ENCODE measurements at regions not wholly inside any gene's neighbourhood (a gene's known extent, or its start where the extent isn't known, plus 50 kb on each side); places are given as distances from the start of the nearest gene placed in this dataset.
"Not testable (repeated sequence)": the region's sequence is repeated elsewhere in the genome, so short reads cannot be mapped to it uniquely, and the experiment has no call there.

GRCh38 chr5:67639313-67639712, 442.7 kb upstream of the CD180 start:
- Histone ChIP-seq H3K9me3 (ENCODE audit: control insufficient read depth, low read depth, low read length) (no peaks in the 10 kb centered on the region), H3K36me3 (ENCODE audit: control insufficient read depth, insufficient read depth, low read length) (no peaks in the 10 kb centered on the region), H3K4me3 (ENCODE audit: low read length) (no peak overlapping the region), H3K27me3 (ENCODE audit: control insufficient read depth, insufficient read depth, low read length) (no peaks in the 10 kb centered on the region), H3K4me1 (ENCODE audit: control insufficient read depth, insufficient read depth, low read length) (no peaks in the 10 kb centered on the region), H3K27ac (ENCODE audit: low read length) (no peak overlapping the region)
- no peak for DNase-seq
- WGBS (ENCODE audit: insufficient coverage, low lambda C conversion rate): no CpG with 5 or more reads among the region's 3 CpGs

GRCh38 chr5:67636850-67637524, 440.4 kb upstream of the CD180 start:
- Histone ChIP-seq H3K4me3 (ENCODE audit: low read length) (no peak overlapping the region), H3K27me3 (ENCODE audit: control insufficient read depth, insufficient read depth, low read length) (no peaks in the 10 kb centered on the region)
- no CpG with 5 or more reads among the region's 3 CpGs for WGBS (ENCODE audit: insufficient coverage, low lambda C conversion rate)

GRCh38 chr5:67636091-67636490, 439.5 kb upstream of the CD180 start:
- WGBS (ENCODE audit: insufficient coverage, low lambda C conversion rate): no CpG with 5 or more reads among the region's 1 CpG
- no peak for DNase-seq
- no peak overlapping the region for H3K27ac ChIP-seq (ENCODE audit: low read length)

More at GRCh38 chr5:67636850-67637524, 440.4 kb upstream of the CD180 start:
- no peak for DNase-seq
- Histone ChIP-seq H3K9me3 (ENCODE audit: control insufficient read depth, low read depth, low read length) (peaks cover 2% of the 10 kb centered on the region), H3K27ac (ENCODE audit: low read length) (no peak overlapping the region), H3K4me1 (ENCODE audit: control insufficient read depth, insufficient read depth, low read length) (no peaks in the 10 kb centered on the region), H3K36me3 (ENCODE audit: control insufficient read depth, insufficient read depth, low read length) (no peaks in the 10 kb centered on the region)

GRCh38 chr5:67627079-67627478, 430.5 kb upstream of the CD180 start:
- not testable (repeated sequence) for H3K36me3 ChIP-seq (ENCODE audit: control insufficient read depth, insufficient read depth, low read length); H3K9me3 ChIP-seq (ENCODE audit: control insufficient read depth, low read depth, low read length); H3K27ac ChIP-seq (ENCODE audit: low read length); H3K4me1 ChIP-seq (ENCODE audit: control insufficient read depth, insufficient read depth, low read length); H3K4me3 ChIP-seq (ENCODE audit: low read length); DNase-seq; H3K27me3 ChIP-seq (ENCODE audit: control insufficient read depth, insufficient read depth, low read length)

More at GRCh38 chr5:67636091-67636490, 439.5 kb upstream of the CD180 start:
- peaks cover 2% of the 10 kb centered on the region for H3K9me3 ChIP-seq (ENCODE audit: control insufficient read depth, low read depth, low read length)
- H3K4me3 ChIP-seq (ENCODE audit: low read length): no peak overlapping the region
- no peaks in the 10 kb centered on the region for H3K4me1 ChIP-seq (ENCODE audit: control insufficient read depth, insufficient read depth, low read length)
- no peaks in the 10 kb centered on the region for H3K27me3 ChIP-seq (ENCODE audit: control insufficient read depth, insufficient read depth, low read length)
- H3K36me3 ChIP-seq (ENCODE audit: control insufficient read depth, insufficient read depth, low read length): no peaks in the 10 kb centered on the region

- Histone ChIP-seq H3K4me3 (ENCODE audit: low read length) (no peak overlapping the region), H3K27me3 (ENCODE audit: control insufficient read depth, insufficient read depth, low read length) (no peaks in the 10 kb centered on the region), H3K27ac (ENCODE audit: low read length) (no peak overlapping the region), H3K9me3 (ENCODE audit: control insufficient read depth, low read depth, low read length) (no peaks in the 10 kb centered on the region), H3K36me3 (ENCODE audit: control insufficient read depth, insufficient read depth, low read length) (no peaks in the 10 kb centered on the region), H3K4me1 (ENCODE audit: control insufficient read depth, insufficient read depth, low read length) (peaks cover 5% of the 10 kb centered on the region)
- no peak for DNase-seq
- WGBS (ENCODE audit: insufficient coverage, low lambda C conversion rate): 67% methylated on average over 1 of the region's 1 CpG
Observed at GRCh38 chr5:67623078-67623477, 426.5 kb upstream of the CD180 start.

- Histone ChIP-seq H3K4me3 (ENCODE audit: low read length) (no peak overlapping the region), H3K27me3 (ENCODE audit: control insufficient read depth, insufficient read depth, low read length) (no peaks in the 10 kb centered on the region), H3K27ac (ENCODE audit: low read length) (peak overlapping the region; percentile 22), H3K36me3 (ENCODE audit: control insufficient read depth, insufficient read depth, low read length) (no peaks in the 10 kb centered on the region), H3K9me3 (ENCODE audit: control insufficient read depth, low read depth, low read length) (no peaks in the 10 kb centered on the region), H3K4me1 (ENCODE audit: control insufficient read depth, insufficient read depth, low read length) (peaks cover 5% of the 10 kb centered on the region)
- WGBS (ENCODE audit: insufficient coverage, low lambda C conversion rate): 58% methylated on average over 4 of the region's 11 CpGs
- peak in 1 of 2 donors; percentile 58 for DNase-seq
Observed at GRCh38 chr5:67620424-67621397, 424.1 kb upstream of the CD180 start.

GRCh38 chr5:67619636-67620035, 423.0 kb upstream of the CD180 start:
- no CpG with 5 or more reads among the region's 4 CpGs for WGBS (ENCODE audit: insufficient coverage, low lambda C conversion rate)
- H3K36me3 ChIP-seq (ENCODE audit: control insufficient read depth, insufficient read depth, low read length): no peaks in the 10 kb centered on the region
- no peak overlapping the region for H3K4me3 ChIP-seq (ENCODE audit: low read length)
- DNase-seq: no peak
- H3K9me3 ChIP-seq (ENCODE audit: control insufficient read depth, low read depth, low read length): no peaks in the 10 kb centered on the region
- H3K4me1 ChIP-seq (ENCODE audit: control insufficient read depth, insufficient read depth, low read length): peaks cover 5% of the 10 kb centered on the region
- H3K27ac ChIP-seq (ENCODE audit: low read length): no peak overlapping the region
- H3K27me3 ChIP-seq (ENCODE audit: control insufficient read depth, insufficient read depth, low read length): no peaks in the 10 kb centered on the region

GRCh38 chr5:67619235-67619634, 422.6 kb upstream of the CD180 start:
- Histone ChIP-seq H3K36me3 (ENCODE audit: control insufficient read depth, insufficient read depth, low read length) (no peaks in the 10 kb centered on the region), H3K27ac (ENCODE audit: low read length) (no peak overlapping the region), H3K27me3 (ENCODE audit: control insufficient read depth, insufficient read depth, low read length) (no peaks in the 10 kb centered on the region), H3K4me3 (ENCODE audit: low read length) (no peak overlapping the region), H3K4me1 (ENCODE audit: control insufficient read depth, insufficient read depth, low read length) (peaks cover 5% of the 10 kb centered on the region), H3K9me3 (ENCODE audit: control insufficient read depth, low read depth, low read length) (no peaks in the 10 kb centered on the region)
- no peak for DNase-seq

- no peak for DNase-seq
- Histone ChIP-seq H3K9me3 (ENCODE audit: control insufficient read depth, low read depth, low read length) (no peaks in the 10 kb centered on the region), H3K27me3 (ENCODE audit: control insufficient read depth, insufficient read depth, low read length) (no peaks in the 10 kb centered on the region), H3K27ac (ENCODE audit: low read length) (no peak overlapping the region), H3K4me1 (ENCODE audit: control insufficient read depth, insufficient read depth, low read length) (peaks cover 5% of the 10 kb centered on the region), H3K36me3 (ENCODE audit: control insufficient read depth, insufficient read depth, low read length) (no peaks in the 10 kb centered on the region), H3K4me3 (ENCODE audit: low read length) (no peak overlapping the region)
- 89% methylated on average over 3 of the region's 3 CpGs for WGBS (ENCODE audit: insufficient coverage, low lambda C conversion rate)
Observed at GRCh38 chr5:67617051-67617450, 420.5 kb upstream of the CD180 start.

GRCh38 chr5:67612961-67613360, 416.4 kb upstream of the CD180 start:
- no peaks in the 10 kb centered on the region for H3K9me3 ChIP-seq (ENCODE audit: control insufficient read depth, low read depth, low read length)
- no peak for DNase-seq
- H3K27me3 ChIP-seq (ENCODE audit: control insufficient read depth, insufficient read depth, low read length): no peaks in the 10 kb centered on the region
- H3K4me3 ChIP-seq (ENCODE audit: low read length): no peak overlapping the region
- no peaks in the 10 kb centered on the region for H3K36me3 ChIP-seq (ENCODE audit: control insufficient read depth, insufficient read depth, low read length)
- 100% methylated on average over 1 of the region's 4 CpGs for WGBS (ENCODE audit: insufficient coverage, low lambda C conversion rate)
- no peak overlapping the region for H3K27ac ChIP-seq (ENCODE audit: low read length)
- no peaks in the 10 kb centered on the region for H3K4me1 ChIP-seq (ENCODE audit: control insufficient read depth, insufficient read depth, low read length)

Measured in large intestine (tissue), 3 donors.